AG04450 (cell line): ENCODE measurements at regions not wholly inside any gene's neighbourhood (a gene's known extent, or its start where the extent isn't known, plus 50 kb on each side); places are given as distances from the start of the nearest gene placed in this dataset.

Experiments used
- CTCF ChIA-PET: fragments of 300-600, 350-600 bp; formaldehyde crosslinking; extraction: SDS; loops from one replicate; lab custom pipeline; 2022; ENCODE audit warnings: antibody characterized with exemption, inconsistent platforms; lab: Charles Lee
- POLR2A ChIA-PET: fragments of 350-600 bp; formaldehyde crosslinking; extraction: SDS; loops from one replicate; lab custom pipeline; 2021; ENCODE audit warnings: antibody characterized with exemption, inconsistent platforms; lab: Yijun Ruan, JAX
- DNase-seq: peaks from one replicate; pipeline ENCODE4 v3.0.0-alpha.2; 2011; ENCODE audit warnings: low read depth, low spot score
- H3K27ac ChIP-seq: one replicate; pipeline ENCODE4 v1.5.1; 2012; ENCODE audit warnings: low read depth, low read length, control low read depth
- H3K27me3 ChIP-seq: one replicate; pipeline ENCODE4 v1.6.0; 2012; ENCODE audit warnings: low read length; ENCODE audit not compliant: control insufficient read depth, insufficient read depth
- H3K4me3 ChIP-seq: 2 replicates; pipeline ENCODE4 v1.5.1; 2011; ENCODE audit warnings: mild to moderate bottlenecking, low read depth, low read length, control low read depth
- H3K9me3 ChIP-seq: 2 replicates; pipeline ENCODE4 v1.5.1; 2012; ENCODE audit warnings: low read length; ENCODE audit not compliant: control insufficient read depth, insufficient read depth
- TF ChIP-seq, protein P1 (sequence below): IDR thresholded peaks from 2 replicates; pipeline ENCODE4 v1.5.1; 2011; ENCODE audit warnings: low read depth, low read length, control low read depth, inconsistent platforms

DNA sequence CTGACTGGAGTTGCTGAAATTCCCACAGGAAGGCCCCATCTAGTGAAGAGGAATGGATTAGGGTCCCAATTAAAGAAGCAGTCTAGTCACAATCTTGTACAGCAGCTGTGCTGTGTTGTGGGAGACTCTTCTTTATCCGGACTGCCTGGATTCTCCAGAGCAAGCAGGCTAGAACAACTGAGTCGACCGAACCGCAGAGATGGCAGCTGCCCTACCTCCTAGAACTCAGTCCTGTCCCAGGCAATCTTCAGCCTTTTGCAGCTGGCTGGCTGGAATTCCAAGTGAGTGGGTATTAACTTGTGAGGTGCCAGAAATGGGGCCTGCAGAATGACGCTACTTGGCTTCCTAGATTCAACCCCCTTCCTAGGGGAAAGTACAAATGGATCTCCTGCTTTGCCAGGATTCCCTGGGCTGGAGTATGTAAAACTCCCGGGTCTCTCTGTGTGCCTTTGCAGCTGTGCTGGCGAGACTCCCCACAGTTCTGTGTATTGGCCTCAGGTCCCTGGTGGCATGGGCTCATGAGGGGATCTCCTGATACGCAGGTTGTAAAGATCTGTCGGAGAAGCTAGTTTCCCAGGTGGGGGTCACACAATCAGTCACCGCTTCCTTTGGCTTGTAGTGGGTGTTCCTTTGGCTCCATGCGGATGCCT lies 1952.6 kb upstream of the LRRTM1 start:
- TF ChIP-seq, protein P1, sequence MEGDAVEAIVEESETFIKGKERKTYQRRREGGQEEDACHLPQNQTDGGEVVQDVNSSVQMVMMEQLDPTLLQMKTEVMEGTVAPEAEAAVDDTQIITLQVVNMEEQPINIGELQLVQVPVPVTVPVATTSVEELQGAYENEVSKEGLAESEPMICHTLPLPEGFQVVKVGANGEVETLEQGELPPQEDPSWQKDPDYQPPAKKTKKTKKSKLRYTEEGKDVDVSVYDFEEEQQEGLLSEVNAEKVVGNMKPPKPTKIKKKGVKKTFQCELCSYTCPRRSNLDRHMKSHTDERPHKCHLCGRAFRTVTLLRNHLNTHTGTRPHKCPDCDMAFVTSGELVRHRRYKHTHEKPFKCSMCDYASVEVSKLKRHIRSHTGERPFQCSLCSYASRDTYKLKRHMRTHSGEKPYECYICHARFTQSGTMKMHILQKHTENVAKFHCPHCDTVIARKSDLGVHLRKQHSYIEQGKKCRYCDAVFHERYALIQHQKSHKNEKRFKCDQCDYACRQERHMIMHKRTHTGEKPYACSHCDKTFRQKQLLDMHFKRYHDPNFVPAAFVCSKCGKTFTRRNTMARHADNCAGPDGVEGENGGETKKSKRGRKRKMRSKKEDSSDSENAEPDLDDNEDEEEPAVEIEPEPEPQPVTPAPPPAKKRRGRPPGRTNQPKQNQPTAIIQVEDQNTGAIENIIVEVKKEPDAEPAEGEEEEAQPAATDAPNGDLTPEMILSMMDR, result no peak
- CTCF ChIA-PET, result no interaction called here
- H3K9me3 ChIP-seq, result peaks cover 20% of the 10 kb centered on the region; the same call in 1 of the 2 replicates
- H3K27ac ChIP-seq, result no peak overlapping the region
- POLR2A ChIA-PET, result no interaction called here
- no peak for DNase-seq
- no peak overlapping the region for H3K4me3 ChIP-seq
- H3K27me3 ChIP-seq, result no peaks in the 10 kb centered on the region

DNA sequence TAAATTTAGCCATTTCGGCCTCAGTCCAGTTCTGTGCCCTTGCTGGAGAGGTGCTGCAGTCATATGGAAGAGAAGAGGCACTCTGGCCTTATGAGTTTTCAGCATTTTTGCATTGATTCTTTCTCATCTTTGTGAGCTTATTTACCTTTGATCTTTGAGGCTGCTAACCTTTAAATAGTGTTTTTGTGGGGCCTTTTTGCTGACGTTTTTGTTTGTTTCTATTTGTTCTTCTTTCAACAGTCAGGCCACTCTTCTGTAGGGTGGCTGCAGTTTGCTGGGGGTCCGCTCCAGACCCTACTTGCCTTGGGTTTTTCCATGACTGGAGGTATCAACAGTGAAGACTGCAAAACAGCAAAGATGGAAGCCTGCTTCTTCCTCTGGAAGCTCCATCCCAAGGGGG lies 1951.7 kb upstream of the LRRTM1 start:
- Histone ChIP-seq H3K4me3 (no peak overlapping the region), H3K27ac (no peak overlapping the region), H3K9me3 (peaks cover 20% of the 10 kb centered on the region; the same call in 1 of the 2 replicates), H3K27me3 (no peaks in the 10 kb centered on the region)
- no peak for DNase-seq
- ChIA-PET CTCF (no interaction called here), POLR2A (no interaction called here)
- TF ChIP-seq, protein P1, result no peak

DNA sequence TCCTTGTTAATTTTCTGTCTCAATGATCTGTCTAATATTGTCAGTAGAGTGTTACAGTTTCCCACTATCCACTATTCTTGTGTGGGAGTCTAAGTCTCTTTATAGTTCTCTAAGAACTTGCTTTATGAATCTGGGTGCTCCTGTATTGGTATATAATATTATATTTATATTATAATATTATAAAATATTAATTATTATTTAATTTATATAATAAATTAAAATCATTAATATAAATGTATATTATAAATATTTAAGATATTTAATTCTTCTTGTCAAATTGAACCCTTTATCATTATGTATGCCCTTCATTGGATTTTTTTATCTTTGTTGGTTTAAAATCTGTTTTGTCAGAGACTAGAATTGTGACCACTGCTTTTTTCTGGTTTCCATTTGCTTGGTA lies 1950.2 kb upstream of the LRRTM1 start:
- H3K27ac ChIP-seq, result no peak overlapping the region
- H3K27me3 ChIP-seq, result no peaks in the 10 kb centered on the region
- peaks cover 11% of the 10 kb centered on the region; the same call in 1 of the 2 replicates for H3K9me3 ChIP-seq
- POLR2A ChIA-PET, result no interaction called here
- TF ChIP-seq, protein P1, result no peak
- no peak for DNase-seq
- H3K4me3 ChIP-seq, result no peak overlapping the region
- CTCF ChIA-PET, result no interaction called here

DNA sequence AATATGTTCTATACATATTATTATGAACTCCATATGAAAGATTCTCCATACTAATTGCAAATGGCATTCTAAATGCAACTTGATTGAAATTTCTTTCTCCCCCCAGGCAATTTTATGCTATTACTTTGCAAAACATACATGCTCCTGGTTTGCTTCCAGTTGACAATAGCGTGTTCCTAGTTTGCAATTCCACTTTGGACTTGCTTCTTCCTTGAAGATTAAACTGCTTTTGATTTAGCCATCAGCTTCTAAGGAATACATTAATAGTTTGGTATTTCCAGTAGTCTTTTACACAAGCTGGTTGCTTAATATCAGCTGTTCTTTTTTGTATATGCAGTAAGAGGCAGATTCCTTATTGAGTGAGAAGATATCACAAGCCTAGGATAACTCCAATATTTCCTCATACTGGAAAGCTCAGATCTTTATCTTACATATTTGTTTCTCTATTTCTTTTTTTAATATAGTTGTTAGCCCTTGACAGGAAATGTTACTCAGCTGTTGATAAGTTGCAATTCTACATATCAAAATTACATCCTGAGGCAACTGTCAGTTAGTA lies 1941.7 kb upstream of the LRRTM1 start:
- H3K27ac ChIP-seq, result no peak overlapping the region
- TF ChIP-seq, protein P1, result no peak
- ChIA-PET POLR2A (no interaction called here), CTCF (interaction anchor here (0.6 kb wide), 1 partner anchor 825 kb away, joined by 3 read pairs; no protein-coding TSS in a partner anchor)
- H3K9me3 ChIP-seq, result peaks cover 5% of the 10 kb centered on the region; the same call in 1 of the 2 replicates
- H3K4me3 ChIP-seq, result no peak overlapping the region
- no peak for DNase-seq
- no peaks in the 10 kb centered on the region for H3K27me3 ChIP-seq

DNA sequence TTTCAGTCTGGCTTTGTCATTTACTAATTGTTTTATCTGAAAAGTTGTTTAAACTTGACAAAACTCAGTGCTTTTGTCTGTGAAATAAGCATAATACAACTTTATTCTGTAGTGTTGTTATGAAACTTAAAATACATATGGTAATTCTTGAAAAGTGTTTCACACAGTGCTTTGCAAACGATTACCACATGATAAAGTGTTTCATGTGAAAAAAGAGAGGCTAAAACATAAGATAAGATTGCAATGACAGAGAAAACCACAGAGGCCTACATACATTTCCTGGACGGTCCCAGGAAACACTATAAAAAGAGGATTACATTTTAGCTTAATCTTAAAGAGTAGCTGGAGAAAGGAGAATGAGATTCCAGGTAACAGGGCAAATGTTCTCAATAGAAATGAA lies 1934.6 kb upstream of the LRRTM1 start:
- ChIA-PET POLR2A (no interaction called here), CTCF (no interaction called here)
- H3K27ac ChIP-seq, result no peak overlapping the region
- no peaks in the 10 kb centered on the region; the same call in 1 of the 2 replicates for H3K9me3 ChIP-seq
- DNase-seq, result no peak
- H3K4me3 ChIP-seq, result no peak overlapping the region
- TF ChIP-seq, protein P1, result no peak
- no peaks in the 10 kb centered on the region for H3K27me3 ChIP-seq
